GM23338 (cell line): ENCODE measurements at regions not wholly inside any gene's neighbourhood (a gene's known extent, or its start where the extent isn't known, plus 50 kb on each side); places are given as distances from the start of the nearest gene placed in this dataset.

Experiments
- ATAC-seq: fragments of 200-7000 bp; cut with Tn5 transposase; 3 replicates; pipeline ENCODE4 v1.9.1; 2020
- DNase-seq: peaks from one replicate; pipeline ENCODE4 v3.0.0-alpha.2; 2015; ENCODE audit warnings: low spot score
- H2AFZ ChIP-seq: fragments of 200-600 bp; sonication (generic); 2 replicates; pipeline ENCODE4 v1.8.0; 2016; ENCODE audit warnings: antibody characterized with exemption, mild to moderate bottlenecking, moderate library complexity
- H3F3A ChIP-seq: fragments of 200-600 bp; sonication (generic); replicated peaks from 2 replicates; pipeline ENCODE4 v1.8.0; 2017; ENCODE audit warnings: antibody characterized with exemption, mixed run types, low read depth
- H3K27ac ChIP-seq: fragments of 200-600 bp; sonication (generic); 2 replicates; pipeline ENCODE4 v1.6.1; 2016; ENCODE audit warnings: low read depth
- H3K27me3 ChIP-seq: fragments of 200-600 bp; sonication (generic); 2 replicates; pipeline ENCODE4 v1.8.0; 2016; ENCODE audit warnings: mild to moderate bottlenecking, mixed run types, moderate library complexity; ENCODE audit not compliant: insufficient read depth
- H3K36me3 ChIP-seq: fragments of 200-600 bp; sonication (generic); 2 replicates; pipeline ENCODE4 v1.8.0; 2016; ENCODE audit warnings: mild to moderate bottlenecking; ENCODE audit not compliant: insufficient read depth
- H3K4me1 ChIP-seq: fragments of 200-600 bp; sonication (generic); 2 replicates; pipeline ENCODE4 v1.8.0; 2016; ENCODE audit warnings: mild to moderate bottlenecking, moderate library complexity; ENCODE audit not compliant: insufficient read depth
- H3K4me2 ChIP-seq: fragments of 200-600 bp; sonication (generic); 2 replicates; pipeline ENCODE4 v1.7.1; 2017; ENCODE audit warnings: mixed run types
- H3K4me3 ChIP-seq: fragments of 200-600 bp; sonication (generic); 2 replicates; pipeline ENCODE4 v1.6.1; 2016; ENCODE audit warnings: mixed run types
- H3K79me2 ChIP-seq: fragments of 200-600 bp; sonication (generic); replicated peaks from 2 replicates; pipeline ENCODE4 v1.8.0; 2017; ENCODE audit warnings: mild to moderate bottlenecking; ENCODE audit not compliant: insufficient read depth
- H3K9me2 ChIP-seq: fragments of 200-600 bp; sonication (generic); 2 replicates; pipeline ENCODE4 v1.8.0; 2017; ENCODE audit not compliant: insufficient read depth
- H4K20me1 ChIP-seq: fragments of 200-600 bp; sonication (generic); replicated peaks from 2 replicates; pipeline ENCODE4 v1.8.0; 2017; ENCODE audit warnings: mild to moderate bottlenecking; ENCODE audit not compliant: insufficient read depth
- H3K27ac Mint-ChIP-seq: 2 replicates; pipeline ENCODE4 v1.8.0; 2020; ENCODE audit warnings: inconsistent platforms, mild to moderate bottlenecking, moderate library complexity, mixed read lengths
- H3K27me3 Mint-ChIP-seq: 3 replicates; pipeline ENCODE4 v1.8.0; 2022; ENCODE audit warnings: low read depth, mild to moderate bottlenecking, moderate library complexity, mixed read lengths, inconsistent platforms; ENCODE audit not compliant: insufficient read depth, poor library complexity
- H3K36me3 Mint-ChIP-seq: 3 replicates; pipeline ENCODE4 v1.8.0; 2021; ENCODE audit warnings: low read depth, mild to moderate bottlenecking, inconsistent platforms, moderate library complexity, mixed read lengths
- H3K4me1 Mint-ChIP-seq: 3 replicates; pipeline ENCODE4 v1.8.0; 2020; ENCODE audit warnings: mild to moderate bottlenecking, inconsistent platforms, mixed read lengths
- H3K4me3 Mint-ChIP-seq: 3 replicates; pipeline ENCODE4 v1.8.0; 2021; ENCODE audit warnings: moderate library complexity, mild to moderate bottlenecking, inconsistent platforms, mixed read lengths
- H3K9me3 Mint-ChIP-seq: 3 replicates; pipeline ENCODE4 v1.8.0; 2020; ENCODE audit warnings: moderate library complexity, mild to moderate bottlenecking, inconsistent platforms, mixed read lengths
- CREB1 ChIP-seq: fragments of 250-450 bp; sonication (Bioruptor Pico); IDR thresholded peaks from 2 replicates; pipeline ENCODE4 v1.5.0; 2020; ENCODE audit warnings: low read depth, mild to moderate bottlenecking, moderate library complexity
- CTCF ChIP-seq, 2 experiments: fragments of 200-600 bp in 1 of 2; sonication (generic) in 1 of 2; conservative IDR thresholded peaks; 2 replicates each; pipeline versions ENCODE4 v1.5.1 to v1.6.1; 2016 to 2017; ENCODE audit warnings: antibody characterized with exemption in 2 of 2, low read depth in 2 of 2, mild to moderate bottlenecking in 2 of 2, moderate library complexity in 1 of 2
- EZH2 ChIP-seq: fragments of 200-600 bp; sonication (generic); IDR thresholded peaks from one replicate; pipeline ENCODE4 v1.8.0; 2017; ENCODE audit warnings: antibody characterized with exemption, mild to moderate bottlenecking, low read depth; ENCODE audit not compliant: unreplicated experiment
- EZH2phosphoT487 ChIP-seq: fragments of 200-600 bp; sonication (generic); IDR thresholded peaks from one replicate; pipeline ENCODE4 v1.8.1; 2018; ENCODE audit warnings: antibody characterized with exemption; ENCODE audit not compliant: unreplicated experiment
- JUNB ChIP-seq: IDR thresholded peaks from one replicate; pipeline ENCODE4 v1.6.1; 2016; ENCODE audit warnings: antibody characterized with exemption; ENCODE audit not compliant: unreplicated experiment
- NANOG ChIP-seq: IDR thresholded peaks from 2 replicates; pipeline ENCODE4 v1.6.1; 2016; ENCODE audit warnings: antibody characterized with exemption, borderline replicate concordance
- POLR2AphosphoS5 ChIP-seq: IDR thresholded peaks from 2 replicates; pipeline ENCODE4 v1.6.1; 2016; ENCODE audit warnings: antibody characterized with exemption, low read depth
- REST ChIP-seq: IDR thresholded peaks from one replicate; pipeline ENCODE4 v1.6.1; 2018; ENCODE audit warnings: antibody characterized with exemption; ENCODE audit not compliant: unreplicated experiment
- STAT1 ChIP-seq: IDR thresholded peaks from one replicate; pipeline ENCODE4 v1.6.1; 2016; ENCODE audit warnings: antibody characterized with exemption; ENCODE audit not compliant: unreplicated experiment
- ZNF114 ChIP-seq: fragments of 250-450 bp; sonication (Bioruptor Pico); IDR thresholded peaks from 2 replicates; pipeline ENCODE4 v1.5.0; 2020; ENCODE audit warnings: mild to moderate bottlenecking, moderate library complexity
- ZNF331 ChIP-seq: fragments of 250-450 bp; sonication (Bioruptor Pico); IDR thresholded peaks from 2 replicates; pipeline ENCODE4 v1.5.0; 2020; ENCODE audit warnings: low read depth, mild to moderate bottlenecking, moderate library complexity
- ZNF462 ChIP-seq: fragments of 250-450 bp; sonication (Bioruptor Pico); IDR thresholded peaks from 2 replicates; pipeline ENCODE4 v1.5.0; 2020; ENCODE audit warnings: mild to moderate bottlenecking, moderate library complexity

- TF ChIP-seq ZNF462 (CRISPR knock-in tag) (no peak), ZNF114 (no peak), ZNF331 (no peak), STAT1 (no peak), EZH2 (no peak), NANOG (no peak), JUNB (no peak), CREB1 (CRISPR knock-in tag) (no peak), EZH2phosphoT487 (no peak)
Measured at GRCh38 chr4:3706111-3706511, 60.1 kb upstream of the ADRA2C start (continued).

- Histone ChIP-seq H2AFZ (no peak overlapping the region), H3F3A (no peaks in the 10 kb centered on the region), H3K27ac (no peak overlapping the region), H3K4me1 (peaks cover 6% of the 10 kb centered on the region; the same call in 1 of the 2 replicates), H3K79me2 (no peaks in the 10 kb centered on the region), H4K20me1 (no peaks in the 10 kb centered on the region), H3K27me3 (no peaks in the 10 kb centered on the region), H3K4me3 (no peak overlapping the region), H3K4me2 (no peak overlapping the region), H3K36me3 (no peaks in the 10 kb centered on the region), H3K9me2 (no peaks in the 10 kb centered on the region)
- ATAC-seq (no peak), DNase-seq (no peak)
- Mint-ChIP-seq H3K36me3 (no peaks in the 10 kb centered on the region; the same call in 2 of the 3 replicates), H3K27me3 (peaks cover 11% of the 10 kb centered on the region), H3K27ac (no peak overlapping the region), H3K4me3 (no peak overlapping the region), H3K4me1 (peaks cover 13% of the 10 kb centered on the region), H3K9me3 (no peaks in the 10 kb centered on the region)
- TF ChIP-seq REST (no peak), ZNF331 (no peak), EZH2 (no peak), NANOG (no peak), POLR2AphosphoS5 (no peak), ZNF114 (no peak), STAT1 (no peak), JUNB (no peak), CREB1 (CRISPR knock-in tag) (no peak), EZH2phosphoT487 (no peak), CTCF (conservative IDR thresholded peaks at IDR 0.05; ENCODE audit: low read depth in 2 of 2) (no peak)
Measured at GRCh38 chr4:3705236-3705987, 60.8 kb upstream of the ADRA2C start.
